DMS153 (cell line): ENCODE measurements at regions not wholly inside any gene's neighbourhood (a gene's known extent, or its start where the extent isn't known, plus 50 kb on each side); places are given as distances from the start of the nearest gene placed in this dataset.

Experiments
- DNase-seq: peaks from one replicate; lab custom pipeline; 2025; lab: John Stamatoyannopoulos, UW

- no peak for DNase-seq
These were observed 404.3 kb upstream of the NPVF start for GRCh38 chr7:25632616-25633015.

GRCh38 chr7:25633426-25634036 lies 405.2 kb upstream of the NPVF start:
- DNase-seq: no peak

DNA sequence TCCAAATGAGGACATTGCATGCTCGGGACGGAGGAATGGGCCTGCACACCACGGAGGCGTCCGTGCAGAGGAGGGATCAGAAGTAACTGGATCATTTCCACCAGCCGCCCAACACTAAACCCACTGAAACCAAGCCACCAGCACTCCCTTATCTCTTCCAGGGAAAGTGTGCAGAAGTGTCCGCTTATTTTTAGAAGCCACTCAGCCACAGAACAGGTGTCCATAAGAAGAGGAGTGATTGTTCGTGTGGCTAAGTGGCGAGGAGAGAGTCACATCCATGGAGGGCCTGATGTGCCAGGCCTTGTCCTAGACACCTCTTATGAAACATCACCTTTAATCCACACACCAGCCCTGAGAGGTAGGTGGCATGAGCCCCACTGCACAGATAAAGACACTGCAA lies 407.9 kb upstream of the NPVF start:
- no peak for DNase-seq

- DNase-seq: no peak
These were observed 408.6 kb upstream of the NPVF start for GRCh38 chr7:25636871-25637283.

- no peak for DNase-seq
These were observed 409.8 kb upstream of the NPVF start for GRCh38 chr7:25638068-25638467.

DNA sequence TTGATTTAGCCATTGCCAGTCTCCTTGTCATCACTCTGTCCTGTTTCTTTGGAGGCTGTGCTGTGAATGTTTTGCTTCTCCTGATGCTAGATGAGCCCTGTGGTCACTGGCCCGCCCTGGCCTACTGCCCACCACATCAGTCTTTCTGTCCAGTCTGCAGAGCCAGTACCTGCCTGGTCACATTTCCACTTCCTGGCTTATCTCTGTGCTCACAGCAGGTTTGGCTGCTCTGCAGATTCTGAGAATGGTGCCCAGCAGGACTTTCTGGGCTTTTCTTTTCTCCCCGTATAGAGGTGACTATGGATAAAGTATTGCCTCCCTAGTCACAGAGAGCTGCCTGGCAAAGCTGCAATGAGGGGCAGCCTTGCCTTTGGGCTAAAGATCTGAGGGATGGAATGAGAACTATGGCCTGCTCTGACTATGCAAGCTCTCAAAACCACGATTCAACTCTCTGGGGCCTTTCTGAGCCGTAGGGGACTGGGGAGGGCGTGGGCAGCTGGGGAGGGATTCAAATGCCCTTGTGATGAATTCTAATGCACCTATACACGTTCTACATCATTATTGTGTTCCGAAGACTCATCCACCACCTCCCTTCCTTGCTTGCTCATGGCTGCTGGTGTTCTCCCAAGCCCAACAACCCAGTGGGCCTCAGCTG lies 410.4 kb upstream of the NPVF start:
- no peak for DNase-seq

GRCh38 chr7:25642849-25643248 lies 414.6 kb upstream of the NPVF start:
- no peak for DNase-seq

DNA sequence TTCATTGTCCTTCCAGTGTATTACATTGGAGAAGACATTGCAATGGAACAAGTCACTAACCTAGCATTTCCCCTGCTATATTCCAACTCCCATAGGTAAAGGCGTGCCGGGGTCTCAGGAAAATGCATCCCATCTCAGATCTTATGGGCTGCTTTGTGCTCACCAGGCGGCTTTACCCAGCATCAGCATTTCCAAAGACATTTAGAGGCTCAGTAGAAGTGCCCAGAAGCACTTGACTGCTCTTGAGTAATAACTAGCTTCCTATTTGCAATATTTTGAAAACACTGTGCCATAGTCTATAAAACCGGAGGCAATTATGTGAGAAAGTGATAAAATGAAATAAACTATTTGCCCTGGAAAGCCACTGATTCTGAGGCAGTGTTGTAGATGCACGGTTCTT lies 415.0 kb upstream of the NPVF start:
- DNase-seq: no peak

DNA sequence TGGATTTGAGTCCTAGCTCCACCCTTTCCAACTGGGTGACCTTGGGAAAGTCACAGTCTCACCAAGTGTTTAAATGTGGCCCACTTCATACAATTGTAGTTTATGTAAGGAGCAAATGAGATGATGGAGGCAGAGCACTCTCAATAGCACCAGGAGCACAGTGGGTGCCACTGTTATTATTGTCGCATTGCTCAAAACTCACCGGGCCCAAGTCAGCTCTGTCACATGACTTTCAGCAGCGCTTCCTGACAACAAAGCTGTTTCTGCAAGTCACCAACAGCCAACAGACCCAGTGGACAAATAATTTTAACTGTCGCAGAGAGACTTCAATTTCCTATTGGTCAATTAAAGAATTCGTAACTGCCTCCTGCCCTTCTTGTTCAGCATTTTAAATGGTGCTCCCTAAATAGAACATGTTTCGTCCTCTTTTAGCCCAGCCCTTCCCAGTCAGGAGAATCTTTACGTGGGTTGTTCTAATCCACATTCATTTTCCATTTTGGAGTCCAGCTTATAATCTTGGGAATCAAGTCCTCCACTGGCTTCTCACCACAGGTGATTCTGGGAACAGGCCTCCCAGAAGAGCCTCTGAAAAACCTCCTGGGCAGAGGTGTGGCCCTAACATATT lies 415.6 kb upstream of the NPVF start:
- no peak for DNase-seq

DNA sequence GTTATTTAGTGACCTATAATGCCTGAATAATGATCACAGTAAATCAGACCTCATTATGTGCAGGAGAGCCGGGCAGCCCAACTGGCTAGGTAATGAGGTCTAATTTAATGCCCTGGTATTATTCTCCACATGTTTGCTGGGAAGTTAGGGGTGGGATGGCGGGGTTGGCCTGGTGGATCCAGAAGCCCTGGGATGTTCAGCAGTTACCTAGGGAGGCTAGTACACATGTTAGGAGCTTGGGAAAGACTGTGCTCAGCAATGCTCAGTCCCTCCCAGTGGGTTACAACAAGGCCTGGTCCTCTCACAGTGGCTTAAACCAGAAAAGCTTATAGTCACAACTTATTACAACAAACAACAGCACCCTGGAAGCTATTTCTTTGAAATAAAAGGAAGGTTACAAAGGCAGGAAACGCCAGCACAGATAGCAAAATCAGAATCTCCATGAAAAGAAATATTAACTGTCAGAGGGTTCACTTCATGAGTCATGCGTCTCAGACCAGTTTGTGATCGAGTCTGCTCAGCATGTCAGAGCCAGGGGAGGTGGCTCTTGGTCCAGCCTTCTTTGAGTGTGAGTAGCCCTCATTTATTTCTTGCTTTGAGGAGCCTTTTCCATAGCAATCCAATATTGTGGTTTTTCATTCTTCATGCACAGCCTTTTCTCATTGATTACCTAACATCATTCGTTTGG lies 418.6 kb upstream of the NPVF start:
- DNase-seq: no peak

DNA sequence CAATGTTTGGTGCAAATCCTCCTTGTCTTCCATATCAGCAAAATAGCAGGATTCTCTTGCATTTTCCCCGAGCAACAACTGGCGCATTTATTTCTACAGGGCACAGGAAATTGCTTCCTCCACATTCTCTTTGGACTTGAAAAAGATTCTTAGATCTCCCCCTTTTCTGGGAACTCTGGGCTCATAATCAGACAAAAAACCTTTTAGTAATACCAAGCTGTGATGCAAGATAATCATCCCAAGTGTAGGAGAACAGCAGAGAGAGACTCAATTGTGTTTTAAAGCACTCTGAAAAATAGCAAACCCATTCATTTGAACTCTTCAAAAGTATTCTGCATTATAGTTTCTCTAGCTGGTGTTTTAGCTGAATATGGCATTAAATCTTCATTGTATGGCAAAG lies 419.6 kb upstream of the NPVF start:
- DNase-seq: no peak

- no peak for DNase-seq
These were observed 424.1 kb upstream of the NPVF start for GRCh38 chr7:25652366-25652765.

DNA sequence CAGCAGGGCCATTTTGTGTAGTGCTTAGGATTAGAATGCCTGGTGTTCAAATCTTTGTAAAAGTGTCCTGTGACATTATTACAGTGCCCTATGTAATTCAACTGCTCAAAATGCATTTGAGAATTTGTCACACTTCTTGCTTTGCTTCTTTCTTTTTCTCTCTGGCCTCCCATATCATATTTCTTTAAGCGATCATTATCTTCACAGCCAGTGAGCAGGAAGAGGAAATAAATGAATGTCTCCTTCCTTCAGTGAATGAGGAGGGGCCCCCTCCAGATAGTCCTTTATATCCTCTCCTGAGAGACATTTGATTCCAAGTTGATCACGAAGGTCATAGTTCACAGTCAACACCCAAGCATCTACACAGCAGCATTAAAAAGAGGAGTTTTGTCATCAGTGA lies 425.1 kb upstream of the NPVF start:
- peak; percentile 14 for DNase-seq

GRCh38 chr7:25656071-25656470 lies 427.8 kb upstream of the NPVF start:
- no peak for DNase-seq

DNA sequence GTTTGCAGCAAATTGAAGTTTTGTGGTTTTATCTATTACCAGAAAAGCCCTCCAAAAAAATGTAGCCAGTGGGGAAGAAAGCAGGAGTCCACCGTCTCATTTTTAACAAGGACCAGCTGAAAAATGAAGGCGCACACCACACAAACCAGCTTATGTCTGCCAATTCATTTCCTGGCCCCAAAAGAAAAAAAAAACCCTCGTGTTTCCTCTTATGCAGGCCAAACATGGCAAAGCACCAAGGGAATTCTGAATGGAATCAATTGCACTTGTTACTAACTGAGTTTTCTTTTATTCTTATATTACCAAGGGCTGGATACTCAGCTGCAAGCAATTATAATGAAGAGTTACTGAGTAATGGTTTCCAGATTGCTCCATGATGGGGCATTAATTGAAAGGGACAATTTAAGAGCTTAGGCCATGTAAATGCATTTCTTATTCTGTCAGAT lies 428.3 kb upstream of the NPVF start:
- DNase-seq: peak; percentile 42

DNA sequence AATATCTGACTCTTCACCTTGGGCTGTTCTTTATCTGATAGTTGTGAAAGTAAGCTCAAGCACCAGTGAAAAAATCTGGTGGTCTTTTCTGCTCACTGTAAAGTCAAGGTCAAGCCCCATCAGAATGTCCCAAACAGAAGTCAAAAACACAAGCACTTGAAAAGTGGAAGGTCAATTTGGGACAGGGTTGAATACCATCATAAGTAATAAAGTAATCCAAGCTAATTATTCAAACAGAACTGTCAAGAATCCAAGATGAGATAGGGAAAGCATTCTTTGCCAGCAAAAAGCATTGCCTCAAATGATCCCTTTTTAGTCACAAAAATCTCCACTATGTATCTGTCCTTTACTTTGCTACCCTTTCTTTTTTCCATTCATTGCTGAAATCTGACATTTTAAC lies 430.1 kb upstream of the NPVF start:
- no peak for DNase-seq

GRCh38 chr7:25659841-25660240 lies 431.6 kb upstream of the NPVF start:
- no peak for DNase-seq

DNA sequence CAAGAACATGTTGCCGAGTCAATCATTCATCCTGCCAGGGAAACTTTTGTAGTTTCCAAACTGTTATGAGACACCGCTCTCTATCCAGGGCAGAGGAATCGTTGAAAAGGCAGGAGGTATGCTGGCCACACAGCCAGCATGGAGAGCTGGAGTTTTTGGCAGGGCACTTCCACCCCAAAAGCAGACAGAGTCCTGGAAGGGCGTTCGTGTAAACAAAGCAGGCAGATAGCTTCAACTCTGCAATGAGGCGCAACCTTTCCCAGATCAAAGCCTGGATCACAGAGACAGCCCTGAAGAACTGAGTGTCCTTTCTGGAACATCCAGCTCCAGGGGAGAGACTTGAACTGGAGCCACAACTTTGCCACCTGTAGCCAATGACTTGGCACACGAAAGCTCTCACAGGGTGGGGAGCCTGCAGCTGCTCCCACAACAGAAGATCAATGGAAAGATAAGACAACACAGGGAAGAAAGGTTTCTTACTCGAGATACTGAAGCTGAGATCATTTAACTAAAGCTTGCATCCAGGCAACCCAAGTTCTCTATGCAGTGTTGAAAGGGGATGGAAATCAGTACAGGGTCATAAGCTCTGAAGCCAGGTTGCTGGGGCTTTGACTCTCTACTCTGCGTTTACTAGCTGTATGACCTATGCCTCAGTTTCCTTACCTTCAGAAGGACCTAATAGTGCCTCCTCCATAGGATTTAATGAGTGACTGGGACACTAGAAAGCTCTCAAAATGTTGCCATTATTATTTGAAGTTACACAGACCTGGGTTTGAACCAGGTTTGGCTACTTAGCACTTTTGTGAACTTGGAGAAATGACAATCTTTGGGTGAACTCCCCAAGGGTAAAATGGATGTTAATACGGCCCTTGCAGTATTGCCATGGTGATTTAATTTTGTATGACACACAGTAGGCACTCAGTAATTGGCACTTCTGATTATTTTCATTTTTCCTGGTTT lies 434.8 kb upstream of the NPVF start:
- no peak for DNase-seq

DNA sequence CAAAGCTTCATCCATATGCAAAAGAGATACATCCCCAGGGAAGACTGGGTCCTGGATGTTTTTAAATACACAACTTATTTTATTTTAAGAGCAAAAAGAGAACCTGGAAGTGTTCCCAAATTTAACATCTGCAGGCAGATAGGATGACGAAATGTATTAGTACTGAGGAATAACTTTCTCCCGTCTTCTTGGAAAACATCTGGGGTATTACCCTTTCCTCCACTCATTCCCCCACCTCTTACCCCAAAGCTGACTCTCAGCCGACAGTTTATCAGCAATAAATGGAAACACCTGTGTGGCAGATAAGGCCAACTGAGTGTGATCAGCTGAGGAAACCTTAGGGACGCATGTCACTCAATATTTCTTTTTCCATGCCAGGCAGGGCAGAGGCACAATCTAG lies 435.6 kb upstream of the NPVF start:
- no peak for DNase-seq

DNA sequence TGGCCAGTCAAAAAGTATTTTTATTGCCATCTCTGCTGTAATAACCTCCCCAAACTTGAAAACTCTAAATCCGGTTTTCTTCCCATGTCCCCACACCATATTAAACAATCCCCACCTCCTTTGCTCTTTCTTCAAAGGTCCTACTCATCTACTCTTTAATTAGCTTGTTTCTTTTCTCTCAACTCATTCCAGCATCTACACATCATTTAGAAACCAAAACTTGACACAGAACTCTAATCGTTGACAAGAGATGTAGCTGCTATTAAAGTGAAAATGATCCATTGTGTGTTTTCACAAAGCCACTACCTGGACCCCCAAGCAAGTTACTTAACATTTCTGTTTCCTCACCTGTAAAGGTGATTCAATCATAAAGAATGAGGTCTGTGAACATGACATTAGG lies 436.3 kb upstream of the NPVF start:
- no peak for DNase-seq

DNA sequence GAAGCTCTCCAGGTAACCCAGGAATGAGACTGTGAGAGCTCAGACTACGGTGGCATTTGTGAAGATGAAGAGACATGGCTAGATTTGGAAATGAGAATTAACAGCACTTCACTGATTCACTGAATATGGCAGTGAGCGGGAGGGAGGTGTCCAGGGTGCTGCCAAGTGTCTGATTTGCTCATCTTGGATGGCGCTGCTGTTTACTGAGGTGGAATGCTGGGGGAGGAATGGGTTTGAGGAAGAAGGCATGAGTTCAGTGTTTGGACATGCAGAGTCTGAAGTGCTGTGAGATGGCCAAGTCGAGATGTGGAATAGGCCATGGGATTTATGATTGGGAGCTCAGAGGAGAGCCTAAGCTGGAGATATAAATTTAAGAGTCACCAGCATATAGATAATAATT lies 437.1 kb upstream of the NPVF start:
- DNase-seq: no peak
